ENCODE measurements at regions not wholly inside any gene's neighbourhood (a gene's known extent, or its start where the extent isn't known, plus 50 kb on each side); places are given as distances from the start of the nearest gene placed in this dataset.
"Not testable (repeated sequence)": the region's sequence is repeated elsewhere in the genome, so short reads cannot be mapped to it uniquely, and the experiment has no call there.

GRCh38 chr22:42217752-42218280 is 52.6 kb downstream of the TCF20 start:
- no peak for DNase-seq

DNA sequence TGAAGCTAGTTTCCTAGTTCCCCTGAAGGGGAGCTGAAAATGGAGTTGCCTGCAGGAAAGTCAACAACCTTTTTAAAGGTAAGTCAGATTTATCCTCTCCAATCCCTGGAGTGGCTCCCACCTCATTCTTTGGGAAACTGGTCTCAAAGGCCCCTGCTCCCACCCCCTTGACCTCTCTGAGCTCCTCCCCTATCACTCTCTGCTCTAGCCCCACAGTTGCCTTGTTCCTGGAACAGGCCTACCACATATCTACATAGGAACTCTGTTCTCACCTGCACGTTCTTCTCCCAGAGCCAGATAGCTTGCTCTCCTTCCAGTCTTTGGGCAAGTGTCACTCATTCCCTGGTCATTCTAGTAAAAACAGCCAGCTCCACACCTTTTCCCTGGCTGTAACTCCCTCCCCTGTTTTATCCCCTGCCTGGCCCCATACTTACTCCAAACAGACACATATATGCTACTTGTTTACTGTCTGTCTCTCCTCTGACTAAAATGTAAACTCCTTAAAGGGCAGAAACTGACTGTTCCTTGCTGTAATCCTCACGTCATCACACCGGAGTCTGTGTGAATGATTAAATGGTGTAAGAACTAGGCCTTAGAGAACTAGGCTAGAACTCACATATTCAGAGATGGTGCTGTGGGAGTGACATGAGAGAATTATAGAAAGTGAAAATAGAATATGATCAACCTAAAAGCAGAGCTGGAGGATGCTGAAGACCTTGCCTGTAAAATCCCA is 53.3 kb downstream of the TCF20 start:
- no peak for DNase-seq

DNA sequence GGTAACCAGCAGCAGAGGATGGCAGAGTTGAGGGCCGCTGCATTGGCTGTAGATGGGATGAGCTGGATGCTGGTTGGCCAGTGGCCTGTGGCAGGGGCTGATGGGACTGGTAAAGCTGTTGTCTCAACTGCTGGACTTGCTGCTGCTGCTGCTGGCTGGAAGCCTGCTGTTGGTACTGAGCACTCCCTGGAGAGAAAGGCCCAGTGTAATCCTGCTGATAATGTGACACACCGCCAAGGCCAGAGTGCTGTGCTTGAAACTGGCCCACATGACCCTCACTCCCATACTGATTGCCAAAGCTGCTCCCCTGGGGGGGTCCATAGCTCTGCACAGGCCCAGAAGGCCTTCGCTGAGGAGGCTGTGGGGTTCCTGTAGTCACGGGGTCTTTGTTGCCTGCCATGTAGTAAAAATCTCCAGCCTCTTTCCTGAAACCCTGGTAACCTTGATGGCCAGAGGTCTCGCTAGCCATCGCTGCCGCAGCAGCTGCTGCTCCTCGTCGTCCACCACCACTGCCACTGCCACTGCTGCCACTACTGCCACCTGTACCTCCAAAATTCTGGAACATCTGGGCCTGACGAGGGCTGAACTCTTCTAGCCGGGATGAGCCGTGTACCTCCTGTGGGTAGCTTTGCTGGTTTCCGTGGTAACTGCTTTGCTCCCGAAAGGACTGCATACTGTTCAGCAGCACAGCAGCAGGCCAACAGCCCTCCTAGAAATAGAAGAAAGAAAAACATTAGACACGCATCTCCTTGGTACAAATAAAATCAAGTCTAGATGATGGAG is 55.6 kb downstream of the TCF20 start:
- no peak for DNase-seq

- DNase-seq = no peak
These were observed 62.1 kb downstream of the TCF20 start for GRCh38 chr22:42208362-42208761.

GRCh38 chr22:42207918-42208317 is 62.5 kb downstream of the TCF20 start:
- DNase-seq = no peak

GRCh38 chr22:42203609-42204008 is 66.8 kb downstream of the TCF20 start:
- no peak for DNase-seq

- DNase-seq = peak; percentile 38
These were observed 67.8 kb downstream of the TCF20 start for GRCh38 chr22:42202669-42203068.

- peak; percentile 32 for DNase-seq
These were observed 68.4 kb downstream of the TCF20 start for GRCh38 chr22:42202048-42202447.

DNA sequence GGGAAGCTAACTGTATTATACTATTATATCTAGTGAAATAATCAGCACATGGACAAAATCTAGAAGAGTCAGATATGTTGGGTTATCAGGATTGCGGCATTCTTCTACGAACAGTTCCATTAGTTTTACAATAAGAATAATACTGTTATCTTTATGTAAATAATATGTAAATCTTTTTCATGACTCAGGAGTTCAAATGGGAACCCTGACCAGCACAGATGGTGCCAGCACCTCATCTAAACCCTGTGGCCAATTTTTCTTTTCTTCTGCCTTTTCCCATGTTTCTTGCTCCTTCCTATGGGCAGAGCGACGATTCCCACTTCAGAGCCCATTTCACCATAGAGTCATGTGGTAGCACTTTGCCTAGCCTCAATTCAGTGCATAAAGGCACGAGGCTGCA is 68.4 kb upstream of the CYP2D6 start:
- no peak for DNase-seq

- no peak for DNase-seq
These were observed 67.6 kb upstream of the CYP2D6 start for GRCh38 chr22:42198226-42198625.

DNA sequence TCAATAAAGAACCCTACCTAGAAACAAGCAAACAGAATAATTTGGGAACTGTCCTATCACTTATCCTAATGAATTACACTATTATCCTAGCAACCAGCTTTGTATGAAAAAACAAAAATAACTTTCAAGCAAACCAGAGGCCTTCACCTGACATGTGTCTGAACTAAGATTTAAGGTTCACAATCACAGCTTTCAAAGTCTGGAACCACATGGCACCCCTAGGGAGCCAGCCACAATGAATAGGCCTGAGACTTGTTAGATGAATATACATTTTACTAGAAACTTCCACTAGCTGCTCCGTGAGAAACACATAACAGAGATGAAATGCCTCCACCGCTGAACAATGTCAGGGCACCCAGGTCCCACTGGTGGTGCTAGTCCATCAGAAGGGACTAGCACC is 65.8 kb upstream of the CYP2D6 start:
- no peak for DNase-seq

DNA sequence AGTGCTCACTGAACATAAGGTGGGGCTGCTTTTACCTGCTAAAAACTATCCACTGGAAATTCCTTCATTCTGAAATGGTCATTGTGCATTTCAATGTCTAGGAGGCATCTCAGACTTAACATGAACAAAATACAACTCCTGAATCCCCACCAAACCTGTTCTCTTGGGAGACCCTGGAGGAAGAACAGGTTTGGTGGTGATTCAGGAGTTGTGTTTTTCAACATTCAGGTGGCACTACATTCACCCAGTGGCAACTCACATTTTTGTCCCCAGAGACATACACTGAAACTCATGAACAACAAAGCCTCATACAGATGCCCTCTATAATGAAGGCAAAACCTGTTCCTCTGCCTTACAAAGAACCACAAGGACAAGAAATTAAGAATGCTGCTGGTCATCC is 64.3 kb upstream of the CYP2D6 start:
- DNase-seq = no peak

DNA sequence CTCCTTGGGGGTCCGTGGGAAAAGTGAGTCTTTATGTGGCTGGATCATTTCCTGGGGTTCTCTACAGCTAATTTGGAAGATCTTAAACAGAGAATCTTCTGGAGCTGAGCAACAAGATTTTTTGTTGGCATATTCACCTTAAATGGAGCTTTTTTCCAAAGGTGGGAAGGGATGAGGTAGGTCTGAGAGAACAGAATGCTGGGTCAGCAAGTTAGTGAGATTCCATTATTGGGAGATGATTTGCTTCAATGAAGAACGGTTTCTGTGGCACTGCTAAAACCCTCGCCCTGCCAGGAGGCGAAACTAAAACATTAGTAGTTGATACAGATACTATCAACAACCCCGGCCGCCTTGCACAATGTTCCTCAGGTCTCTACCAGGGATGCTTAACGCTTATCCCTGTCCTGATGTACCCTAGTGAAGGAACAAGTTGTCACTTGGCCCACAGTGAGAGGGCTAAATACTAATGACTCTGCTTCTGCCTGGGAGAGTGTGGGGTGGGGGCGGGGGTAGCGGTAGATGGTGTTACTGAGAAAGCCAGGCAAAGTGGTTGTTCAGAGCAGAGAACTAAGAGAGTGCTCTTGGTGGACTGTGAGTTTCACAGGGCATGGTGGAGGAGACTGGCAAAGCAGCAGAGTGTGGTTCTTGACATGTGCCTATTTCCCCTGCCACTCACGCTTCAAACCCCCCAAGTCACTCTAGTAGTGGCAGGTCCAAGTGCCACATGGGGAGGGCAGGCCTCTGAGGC is 63.7 kb upstream of the CYP2D6 start:
- DNase-seq = no peak

- DNase-seq = no peak
These were observed 61.9 kb upstream of the CYP2D6 start for GRCh38 chr22:42192547-42192946.

GRCh38 chr22:42190274-42190673 is 59.7 kb upstream of the CYP2D6 start:
- no peak for DNase-seq

DNA sequence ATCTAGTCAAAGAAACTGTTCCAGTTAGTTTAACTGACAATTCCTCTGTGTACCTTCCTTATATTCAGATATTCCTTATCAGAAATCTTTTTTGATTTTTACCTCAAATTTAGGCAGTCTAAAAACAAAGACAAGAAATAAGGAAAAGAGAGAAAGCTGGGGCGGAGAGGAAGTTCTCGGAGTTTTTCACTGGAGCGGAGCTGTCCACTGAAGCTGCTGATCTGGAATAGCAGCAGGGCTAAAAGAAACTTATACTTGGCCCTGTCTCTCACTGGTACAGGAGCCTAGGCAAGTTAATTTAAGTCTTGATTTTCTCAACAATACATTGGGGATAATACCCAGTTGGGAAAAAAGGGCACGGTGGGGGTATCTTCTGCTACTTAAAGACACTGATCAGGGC is 59.2 kb upstream of the CYP2D6 start:
- no peak for DNase-seq

GRCh38 chr22:42188808-42189447 is 58.3 kb upstream of the CYP2D6 start:
- no peak for DNase-seq

DNA sequence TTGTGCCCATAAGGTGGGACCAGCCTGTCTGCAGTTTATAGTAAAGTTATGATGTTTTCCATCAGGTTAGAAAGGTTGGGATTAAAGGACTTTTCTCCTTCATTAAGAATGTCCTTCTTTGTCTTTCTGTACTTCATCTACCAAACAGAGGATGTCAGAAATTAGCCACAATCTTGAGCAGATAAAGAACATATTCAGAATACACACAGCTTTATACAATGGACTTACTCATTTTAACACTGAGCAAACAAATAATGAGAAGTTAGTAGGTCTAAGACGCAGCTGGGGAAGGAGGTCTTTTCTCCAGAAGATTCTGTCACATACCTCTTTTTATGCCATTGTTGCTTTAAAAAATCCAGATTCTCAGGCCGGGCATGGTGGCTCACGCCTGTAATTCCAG is 57.0 kb upstream of the CYP2D6 start:
- no peak for DNase-seq

- DNase-seq = no peak
These were observed 55.4 kb upstream of the CYP2D6 start for GRCh38 chr22:42185915-42186439.

DNA sequence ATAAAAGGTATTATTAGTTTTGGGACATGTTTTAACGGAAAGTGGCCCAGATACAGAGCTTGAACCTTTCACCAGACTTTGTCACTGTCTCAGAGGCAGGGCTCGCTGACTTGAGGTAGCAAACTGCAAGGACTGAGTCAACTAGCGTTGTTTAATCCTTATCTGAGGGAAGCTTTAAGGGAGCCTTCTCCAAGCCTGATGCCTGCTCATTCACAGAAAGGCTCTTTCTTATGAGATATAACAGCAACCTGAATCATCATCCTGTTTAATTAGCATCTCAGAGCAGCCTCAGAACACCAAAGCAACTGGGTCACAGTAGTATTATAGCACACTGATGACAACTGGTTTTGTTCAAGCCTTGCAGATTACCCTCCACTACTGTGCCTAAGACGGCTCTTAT is 54.2 kb upstream of the CYP2D6 start:
- DNase-seq = no peak

DNA sequence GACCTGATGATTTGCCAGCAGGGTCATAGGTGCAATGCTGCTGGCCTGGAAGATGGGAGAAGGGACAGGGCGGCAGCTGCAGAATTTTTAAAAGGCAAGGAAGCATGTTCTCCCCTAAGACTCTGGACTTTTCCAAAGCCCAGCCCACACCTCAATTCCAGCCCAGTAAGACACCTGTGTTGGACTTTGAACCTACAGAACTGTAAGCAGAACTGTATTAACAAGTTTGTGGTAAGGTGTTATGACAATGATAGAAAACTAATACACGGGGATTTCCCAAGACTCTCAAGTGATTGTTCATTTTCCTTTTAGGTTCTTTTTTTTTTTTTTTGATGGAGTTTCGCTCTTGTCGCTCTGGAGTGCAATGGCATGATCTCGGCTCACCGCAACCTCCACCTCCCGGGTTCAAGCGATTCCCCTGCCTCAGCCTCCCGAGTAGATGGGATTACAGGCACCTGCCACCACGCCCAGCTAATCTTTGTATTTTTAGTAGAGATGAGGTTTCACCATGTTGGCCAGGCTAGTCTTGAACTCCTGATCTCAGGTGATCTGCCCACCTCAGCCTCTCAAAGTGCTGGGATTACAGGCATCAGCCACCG is 53.0 kb upstream of the CYP2D6 start:
- DNase-seq = not testable (repeated sequence)

GRCh38 chr22:42180349-42180842 is 49.8 kb upstream of the CYP2D6 start:
- peak; percentile 52 for DNase-seq
